Colonic mucosa (tissue), 4 donors: ENCODE measurements at regions not wholly inside any gene's neighbourhood (a gene's known extent, or its start where the extent isn't known, plus 50 kb on each side); places are given as distances from the start of the nearest gene placed in this dataset.

ENCODE experiments used
- DNase-seq: peaks from one replicate; pipeline ENCODE4 v3.0.0-alpha.2; 2020
- H3K27ac ChIP-seq: fragments of 200-600 bp; one replicate; pipeline ENCODE4 v1.8.0; 2021
- H3K27me3 ChIP-seq: fragments of 200-600 bp; one replicate; pipeline ENCODE4 v1.8.0; 2021
- H3K36me3 ChIP-seq: fragments of 200-600 bp; one replicate; pipeline ENCODE4 v1.8.0; 2021
- H3K4me1 ChIP-seq: fragments of 200-600 bp; one replicate; pipeline ENCODE4 v1.8.0; 2021; ENCODE audit warnings: mild to moderate bottlenecking
- H3K4me3 ChIP-seq: fragments of 200-600 bp; one replicate; pipeline ENCODE4 v1.8.0; 2021
- H3K9ac ChIP-seq, 2 donors: one replicate each; pipeline ENCODE4 v1.7.0; 2013; ENCODE audit warnings: control low read depth in 2 of 2, low read depth in 2 of 2, low read length in 2 of 2
- H3K9me3 ChIP-seq: fragments of 200-600 bp; one replicate; pipeline ENCODE4 v1.8.0; 2021
- intact Hi-C: fragments of 100-400 bp; cut with DNase I; formaldehyde crosslinking; loops from one replicate; pipeline ENCODE4 v1.14.1; 2022
- TF ChIP-seq, protein P1 (sequence below): fragments of 200-600 bp; IDR thresholded peaks from one replicate; pipeline ENCODE4 v1.8.0; 2022; ENCODE audit warnings: antibody characterized with exemption, mild to moderate bottlenecking
- donor health status: healthy.
- donor health status: DM: no; HTN: no; CAD: no.
- donor health status: DM: no; HTN: no; CAD: no.

DNA sequence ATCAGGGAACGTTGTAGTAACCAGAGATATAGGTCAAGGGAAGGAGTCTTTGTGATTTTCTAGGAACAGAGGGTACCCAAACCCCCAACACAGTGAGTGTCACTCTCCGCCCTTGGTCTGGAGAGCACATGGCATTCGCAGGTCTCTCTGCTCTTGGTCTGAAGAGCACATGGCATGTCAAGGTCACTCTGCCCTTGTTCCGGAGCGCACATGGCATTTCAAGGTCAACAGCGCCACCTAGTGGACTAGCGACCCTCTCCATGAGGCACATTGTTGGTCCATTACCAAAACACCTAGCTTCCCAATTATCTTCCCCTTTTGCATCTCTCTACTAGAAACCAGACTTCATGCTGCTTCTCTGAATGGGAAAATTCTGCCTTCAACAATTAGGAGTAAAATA, 260.0 kb downstream of the C6orf118 start:
- DNase-seq: no peak
- no peaks in the 10 kb centered on the region for H3K27me3 ChIP-seq
- intact Hi-C loops: no loop called here
- TF ChIP-seq, protein P1, sequence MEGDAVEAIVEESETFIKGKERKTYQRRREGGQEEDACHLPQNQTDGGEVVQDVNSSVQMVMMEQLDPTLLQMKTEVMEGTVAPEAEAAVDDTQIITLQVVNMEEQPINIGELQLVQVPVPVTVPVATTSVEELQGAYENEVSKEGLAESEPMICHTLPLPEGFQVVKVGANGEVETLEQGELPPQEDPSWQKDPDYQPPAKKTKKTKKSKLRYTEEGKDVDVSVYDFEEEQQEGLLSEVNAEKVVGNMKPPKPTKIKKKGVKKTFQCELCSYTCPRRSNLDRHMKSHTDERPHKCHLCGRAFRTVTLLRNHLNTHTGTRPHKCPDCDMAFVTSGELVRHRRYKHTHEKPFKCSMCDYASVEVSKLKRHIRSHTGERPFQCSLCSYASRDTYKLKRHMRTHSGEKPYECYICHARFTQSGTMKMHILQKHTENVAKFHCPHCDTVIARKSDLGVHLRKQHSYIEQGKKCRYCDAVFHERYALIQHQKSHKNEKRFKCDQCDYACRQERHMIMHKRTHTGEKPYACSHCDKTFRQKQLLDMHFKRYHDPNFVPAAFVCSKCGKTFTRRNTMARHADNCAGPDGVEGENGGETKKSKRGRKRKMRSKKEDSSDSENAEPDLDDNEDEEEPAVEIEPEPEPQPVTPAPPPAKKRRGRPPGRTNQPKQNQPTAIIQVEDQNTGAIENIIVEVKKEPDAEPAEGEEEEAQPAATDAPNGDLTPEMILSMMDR: no peak
- H3K9ac ChIP-seq: no peak overlapping the region
- no peaks in the 10 kb centered on the region for H3K9me3 ChIP-seq
- no peak overlapping the region for H3K4me3 ChIP-seq
- H3K36me3 ChIP-seq: no peaks in the 10 kb centered on the region
- H3K4me1 ChIP-seq: no peaks in the 10 kb centered on the region
- no peak overlapping the region for H3K27ac ChIP-seq

DNA sequence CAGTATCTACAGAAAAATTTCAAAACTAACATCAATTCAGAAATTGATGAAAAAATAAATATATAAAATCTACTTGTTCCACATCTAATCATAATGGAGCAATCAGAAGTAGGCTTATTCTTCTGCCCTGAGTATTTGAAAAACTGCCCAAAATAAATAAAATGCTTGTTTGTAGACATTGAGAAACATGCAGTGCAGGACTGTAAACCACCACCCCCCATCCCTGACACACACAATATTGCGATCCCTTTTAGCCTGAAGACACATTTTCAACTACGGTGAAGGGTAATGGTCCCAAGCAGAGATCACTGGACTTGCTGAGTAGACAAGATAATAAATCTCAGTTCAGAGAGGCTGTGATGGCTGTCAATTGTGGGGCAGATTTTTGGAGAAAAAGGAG, 261.5 kb downstream of the C6orf118 start:
- Histone ChIP-seq H3K9me3 (no peaks in the 10 kb centered on the region), H3K36me3 (no peaks in the 10 kb centered on the region), H3K27me3 (no peaks in the 10 kb centered on the region), H3K27ac (no peak overlapping the region), H3K4me3 (no peak overlapping the region), H3K9ac (no peak overlapping the region), H3K4me1 (no peaks in the 10 kb centered on the region)
- TF ChIP-seq, protein P1: no peak
- DNase-seq: no peak
- intact Hi-C loops: no loop called here

DNA sequence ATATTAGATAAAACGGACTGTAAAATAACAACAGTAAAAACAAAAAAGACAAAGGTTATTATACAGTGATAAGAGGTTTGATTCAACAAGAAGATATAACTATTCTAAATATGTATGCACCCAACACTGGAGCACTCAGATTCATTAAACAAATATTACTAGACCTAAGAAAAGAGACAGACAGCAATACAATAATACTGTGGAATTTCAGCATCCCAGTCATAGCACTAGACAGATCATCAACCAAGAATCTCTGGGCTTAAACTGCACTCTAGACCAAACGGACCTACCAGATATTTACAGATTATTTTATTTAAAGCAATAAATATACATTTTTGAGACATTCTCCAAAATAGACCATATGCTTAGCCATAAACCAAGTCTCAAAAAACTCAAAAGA, 263.8 kb downstream of the C6orf118 start:
- intact Hi-C loops: no loop called here
- Histone ChIP-seq H3K9me3 (no peaks in the 10 kb centered on the region), H3K27ac (no peak overlapping the region), H3K27me3 (no peaks in the 10 kb centered on the region), H3K4me1 (no peaks in the 10 kb centered on the region), H3K36me3 (no peaks in the 10 kb centered on the region), H3K9ac (no peak overlapping the region), H3K4me3 (no peak overlapping the region)
- TF ChIP-seq, protein P1: no peak
- no peak for DNase-seq

DNA sequence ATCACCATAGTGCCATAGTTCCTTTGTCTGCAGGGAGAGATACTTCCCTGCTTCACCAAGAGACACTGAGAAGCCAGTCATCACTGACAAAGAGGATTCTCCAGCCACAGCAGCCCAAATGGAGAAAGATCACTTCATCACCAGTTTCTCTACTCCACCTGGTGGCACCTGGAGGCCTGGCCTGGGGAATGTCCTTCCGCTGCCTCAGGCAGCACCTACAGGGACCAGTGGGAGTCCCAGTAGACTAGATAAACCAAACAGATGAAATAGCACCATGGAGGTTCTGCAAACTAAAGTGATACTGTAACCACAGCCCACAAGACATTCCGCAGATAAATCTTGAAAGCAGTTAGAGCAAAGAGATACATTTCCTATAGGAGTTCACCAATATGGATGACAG, 266.5 kb downstream of the C6orf118 start:
- no peak for DNase-seq
- intact Hi-C loops: no loop called here
- TF ChIP-seq, protein P1: no peak
- H3K4me1 ChIP-seq: no peaks in the 10 kb centered on the region
- no peak overlapping the region for H3K27ac ChIP-seq
- no peaks in the 10 kb centered on the region for H3K27me3 ChIP-seq
- no peak overlapping the region for H3K4me3 ChIP-seq
- H3K36me3 ChIP-seq: no peaks in the 10 kb centered on the region
- H3K9ac ChIP-seq: no peak overlapping the region
- H3K9me3 ChIP-seq: no peaks in the 10 kb centered on the region

GRCh38 chr6:165040440-165040839, 269.0 kb downstream of the C6orf118 start:
- no peaks in the 10 kb centered on the region for H3K36me3 ChIP-seq
- H3K4me1 ChIP-seq: no peaks in the 10 kb centered on the region
- intact Hi-C loops: no loop called here
- no peak overlapping the region for H3K9ac ChIP-seq
- no peak overlapping the region for H3K4me3 ChIP-seq
- no peaks in the 10 kb centered on the region for H3K9me3 ChIP-seq
- no peak for DNase-seq
- TF ChIP-seq, protein P1: no peak
- H3K27ac ChIP-seq: no peak overlapping the region
- H3K27me3 ChIP-seq: no peaks in the 10 kb centered on the region

GRCh38 chr6:165034271-165034741, 275.1 kb downstream of the C6orf118 start:
- Histone ChIP-seq H3K4me1 (no peaks in the 10 kb centered on the region), H3K27ac (no peak overlapping the region), H3K36me3 (no peaks in the 10 kb centered on the region), H3K4me3 (no peak overlapping the region), H3K27me3 (no peaks in the 10 kb centered on the region), H3K9me3 (no peaks in the 10 kb centered on the region), H3K9ac (no peak overlapping the region)
- TF ChIP-seq, protein P1: no peak
- intact Hi-C loops: no loop called here
- no peak for DNase-seq
